Activated CD4-positive, alpha-beta T cell treated with anti-CD3 and anti-CD28 coated beads for 36 hours (primary cell): ENCODE measurements at regions not wholly inside any gene's neighbourhood (a gene's known extent, or its start where the extent isn't known, plus 50 kb on each side); places are given as distances from the start of the nearest gene placed in this dataset.
"Not testable (repeated sequence)": the region's sequence is repeated elsewhere in the genome, so short reads cannot be mapped to it uniquely, and the experiment has no call there.

Source experiments
- ATAC-seq: fragments of 200-7000 bp; cut with Tn5 transposase; one replicate; pipeline ENCODE4 v1.10.0; 2021; ENCODE audit warnings: mild to moderate bottlenecking, moderate library complexity
- CTCF ChIA-PET: fragments of 350-600 bp; sonication (Branson Sonifier 250); formaldehyde crosslinking; loops from one replicate; lab custom pipeline; 2021; ENCODE audit warnings: antibody characterized with exemption; lab: Charles Lee
- POLR2A ChIA-PET: fragments of 350-600 bp; sonication (Branson Sonifier 250); formaldehyde crosslinking; loops from one replicate; lab custom pipeline; 2021; ENCODE audit warnings: antibody characterized with exemption, inconsistent platforms; lab: Charles Lee
- DNase-seq: peaks from one replicate; pipeline ENCODE4 v3.0.0-alpha.2; 2020
- H3K27ac Mint-ChIP-seq: one replicate; pipeline ENCODE4 v1.8.0; 2021; ENCODE audit warnings: mixed read lengths
- H3K27me3 Mint-ChIP-seq: one replicate; pipeline ENCODE4 v1.8.0; 2021; ENCODE audit warnings: mixed read lengths
- H3K36me3 Mint-ChIP-seq: one replicate; pipeline ENCODE4 v1.8.0; 2021; ENCODE audit warnings: low read depth, mixed read lengths
- H3K4me1 Mint-ChIP-seq: one replicate; pipeline ENCODE4 v1.8.0; 2021; ENCODE audit warnings: mixed read lengths
- H3K4me3 Mint-ChIP-seq: one replicate; pipeline ENCODE4 v1.8.0; 2021; ENCODE audit warnings: mild to moderate bottlenecking, moderate library complexity, mixed read lengths
- H3K9me3 Mint-ChIP-seq: one replicate; pipeline ENCODE4 v1.8.0; 2021; ENCODE audit warnings: low read depth, mixed read lengths
- intact Hi-C, 2 experiments: fragments of 100-400 bp; cut with DNase I in 1 of 2; cut with micrococcal nuclease in 1 of 2; formaldehyde crosslinking; loops; one replicate each; pipeline versions ENCODE4 v1.14.2 to v1.15.1; 2022 to 2024; cut with DNase I, micrococcal nuclease

GRCh38 chr7:149566103-149566502 is 68.5 kb upstream of the ZNF746 start:
- Mint-ChIP-seq H3K9me3 (peaks cover 22% of the 10 kb centered on the region), H3K27me3 (no peaks in the 10 kb centered on the region), H3K27ac (peak overlapping the region; percentile 12), H3K36me3 (peaks cover 62% of the 10 kb centered on the region), H3K4me3 (no peak overlapping the region), H3K4me1 (peaks cover 4% of the 10 kb centered on the region)
- intact Hi-C loops = loop anchor here in 1 of 2 experiments (5.0 kb wide), 1 partner anchor 1261 kb away; no protein-coding TSS in a partner anchor
- POLR2A ChIA-PET = no interaction called here
- CTCF ChIA-PET = no interaction called here
- no peak for DNase-seq
- ATAC-seq = no peak

- peaks cover 19% of the 10 kb centered on the region for H3K9me3 Mint-ChIP-seq
- peaks cover 4% of the 10 kb centered on the region for H3K4me1 Mint-ChIP-seq
- no peak overlapping the region for H3K27ac Mint-ChIP-seq
- H3K36me3 Mint-ChIP-seq = peaks cover 58% of the 10 kb centered on the region
- DNase-seq (no peak), ATAC-seq (no peak)
- H3K4me3 Mint-ChIP-seq = no peak overlapping the region
- no peaks in the 10 kb centered on the region for H3K27me3 Mint-ChIP-seq
- intact Hi-C loops = loop anchor here in 1 of 2 experiments (5.0 kb wide), 1 partner anchor 1262 kb away; no protein-coding TSS in a partner anchor
- CTCF ChIA-PET = no interaction called here
- POLR2A ChIA-PET = no interaction called here
Observed at GRCh38 chr7:149565096-149565382, 67.4 kb upstream of the ZNF746 start.

- intact Hi-C loops = loop anchor here in 1 of 2 experiments (5.0 kb wide), 1 partner anchor 1263 kb away; no protein-coding TSS in a partner anchor
Observed at GRCh38 chr7:149564340-149565095, 66.9 kb upstream of the ZNF746 start.

GRCh38 chr7:149562602-149563001 is 65.0 kb upstream of the ZNF746 start:
- ATAC-seq = no peak
- peaks cover 48% of the 10 kb centered on the region for H3K36me3 Mint-ChIP-seq
- no peak overlapping the region for H3K27ac Mint-ChIP-seq
- no peak for DNase-seq
- intact Hi-C loops = no loop called here
- ChIA-PET CTCF (no interaction called here), POLR2A (no interaction called here)
- H3K4me3 Mint-ChIP-seq = no peak overlapping the region
- peaks cover 4% of the 10 kb centered on the region for H3K4me1 Mint-ChIP-seq
- no peaks in the 10 kb centered on the region for H3K27me3 Mint-ChIP-seq
- peaks cover 12% of the 10 kb centered on the region for H3K9me3 Mint-ChIP-seq

More at GRCh38 chr7:149564340-149565095, 66.9 kb upstream of the ZNF746 start:
- peaks cover 4% of the 10 kb centered on the region for H3K4me1 Mint-ChIP-seq
- H3K36me3 Mint-ChIP-seq = peaks cover 57% of the 10 kb centered on the region
- ATAC-seq = no peak
- ChIA-PET CTCF (interaction anchor here (0.5 kb wide), 1 partner anchor 83 kb away, joined by 3 read pairs; no protein-coding TSS in a partner anchor), POLR2A (no interaction called here)
- peaks cover 15% of the 10 kb centered on the region for H3K9me3 Mint-ChIP-seq
- no peak overlapping the region for H3K27ac Mint-ChIP-seq
- H3K4me3 Mint-ChIP-seq = no peak overlapping the region
- no peaks in the 10 kb centered on the region for H3K27me3 Mint-ChIP-seq
- DNase-seq = no peak

GRCh38 chr7:149561072-149561471 is 63.5 kb upstream of the ZNF746 start:
- CTCF ChIA-PET = no interaction called here
- Mint-ChIP-seq H3K9me3 (peaks cover 8% of the 10 kb centered on the region), H3K27ac (no peak overlapping the region), H3K4me1 (no peaks in the 10 kb centered on the region), H3K36me3 (peaks cover 47% of the 10 kb centered on the region), H3K27me3 (no peaks in the 10 kb centered on the region), H3K4me3 (no peak overlapping the region)
- DNase-seq (no peak), ATAC-seq (no peak)
- POLR2A ChIA-PET = no interaction called here
- intact Hi-C loops = no loop called here

GRCh38 chr7:149559711-149560110 is 62.1 kb upstream of the ZNF746 start:
- POLR2A ChIA-PET = interaction anchor here (0.6 kb wide), 1 partner anchor 9 kb away, joined by 3 read pairs; no protein-coding TSS in a partner anchor
- Mint-ChIP-seq H3K27me3 (no peaks in the 10 kb centered on the region), H3K27ac (no peak overlapping the region), H3K9me3 (no peaks in the 10 kb centered on the region), H3K4me3 (no peak overlapping the region), H3K36me3 (peaks cover 38% of the 10 kb centered on the region), H3K4me1 (no peaks in the 10 kb centered on the region)
- ATAC-seq (no peak), DNase-seq (no peak)
- intact Hi-C loops = no loop called here
- CTCF ChIA-PET = no interaction called here

- no peaks in the 10 kb centered on the region for H3K9me3 Mint-ChIP-seq
- H3K36me3 Mint-ChIP-seq = peaks cover 33% of the 10 kb centered on the region
- no peaks in the 10 kb centered on the region for H3K27me3 Mint-ChIP-seq
- intact Hi-C loops = no loop called here
- no peaks in the 10 kb centered on the region for H3K4me1 Mint-ChIP-seq
- ATAC-seq (no peak), DNase-seq (no peak)
- no peak overlapping the region for H3K27ac Mint-ChIP-seq
- POLR2A ChIA-PET = no interaction called here
- no peak overlapping the region for H3K4me3 Mint-ChIP-seq
- CTCF ChIA-PET = interaction anchor here (1.0 kb wide), 1 partner anchor 40 kb away, joined by 3 read pairs; no protein-coding TSS in a partner anchor
Observed at GRCh38 chr7:149558149-149558861, 60.7 kb upstream of the ZNF746 start.

- not testable (repeated sequence) for DNase-seq, H3K27ac Mint-ChIP-seq
Observed at GRCh38 chr7:149556525-149556924, 58.9 kb upstream of the ZNF746 start.

GRCh38 chr7:149554821-149555220 is 57.2 kb upstream of the ZNF746 start:
- H3K27me3 Mint-ChIP-seq, DNase-seq, intact Hi-C loops, POLR2A ChIA-PET, H3K27ac Mint-ChIP-seq, H3K4me3 Mint-ChIP-seq, H3K9me3 Mint-ChIP-seq, ATAC-seq, H3K4me1 Mint-ChIP-seq, CTCF ChIA-PET: not testable (repeated sequence)
- peaks cover 55% of the 10 kb centered on the region for H3K36me3 Mint-ChIP-seq

More at GRCh38 chr7:149556525-149556924, 58.9 kb upstream of the ZNF746 start:
- POLR2A ChIA-PET, H3K4me1 Mint-ChIP-seq, H3K9me3 Mint-ChIP-seq, CTCF ChIA-PET, ATAC-seq, H3K27me3 Mint-ChIP-seq, H3K4me3 Mint-ChIP-seq, intact Hi-C loops: not testable (repeated sequence)
- H3K36me3 Mint-ChIP-seq = peaks cover 48% of the 10 kb centered on the region

GRCh38 chr7:149553991-149554390 is 56.4 kb upstream of the ZNF746 start:
- H3K27me3 Mint-ChIP-seq, H3K27ac Mint-ChIP-seq: not testable (repeated sequence)

GRCh38 chr7:149552799-149553198 is 55.2 kb upstream of the ZNF746 start:
- no peak overlapping the region for H3K27ac Mint-ChIP-seq
- ATAC-seq (no peak), DNase-seq (no peak)
- no peaks in the 10 kb centered on the region for H3K4me1 Mint-ChIP-seq
- intact Hi-C loops = no loop called here
- no peak overlapping the region for H3K4me3 Mint-ChIP-seq
- H3K36me3 Mint-ChIP-seq = peaks cover 59% of the 10 kb centered on the region
- no peaks in the 10 kb centered on the region for H3K9me3 Mint-ChIP-seq
- H3K27me3 Mint-ChIP-seq = no peaks in the 10 kb centered on the region
- POLR2A ChIA-PET = no interaction called here
- CTCF ChIA-PET = interaction anchor here (0.6 kb wide), 1 partner anchor 154 kb away, joined by 4 read pairs; no protein-coding TSS in a partner anchor

More at GRCh38 chr7:149553991-149554390, 56.4 kb upstream of the ZNF746 start:
- POLR2A ChIA-PET, H3K9me3 Mint-ChIP-seq, H3K4me1 Mint-ChIP-seq, ATAC-seq, DNase-seq, intact Hi-C loops, CTCF ChIA-PET, H3K4me3 Mint-ChIP-seq: not testable (repeated sequence)
- H3K36me3 Mint-ChIP-seq = peaks cover 57% of the 10 kb centered on the region
